ENCODE measurements at regions not wholly inside any gene's neighbourhood (a gene's known extent, or its start where the extent isn't known, plus 50 kb on each side); places are given as distances from the start of the nearest gene placed in this dataset.

GRCh38 chr4:157781361-157781760, 391.5 kb downstream of the GASK1B start:
- peaks cover 0 to 10% (median 0%) of the 10 kb centered on the region in 7 donors for H3K9me3 Mint-ChIP-seq
- DNase-seq (no peak), ATAC-seq (ENCODE audit: low read depth in 2 of 2) (no peak)
- no peaks in the 10 kb centered on the region for H3K4me1 Mint-ChIP-seq
- H3K4me3 Mint-ChIP-seq = no peak overlapping the region
- no peaks in the 10 kb centered on the region for H3K27me3 Mint-ChIP-seq
- H3K36me3 Mint-ChIP-seq = no peaks in the 10 kb centered on the region
- no peak overlapping the region for H3K27ac Mint-ChIP-seq

DNA sequence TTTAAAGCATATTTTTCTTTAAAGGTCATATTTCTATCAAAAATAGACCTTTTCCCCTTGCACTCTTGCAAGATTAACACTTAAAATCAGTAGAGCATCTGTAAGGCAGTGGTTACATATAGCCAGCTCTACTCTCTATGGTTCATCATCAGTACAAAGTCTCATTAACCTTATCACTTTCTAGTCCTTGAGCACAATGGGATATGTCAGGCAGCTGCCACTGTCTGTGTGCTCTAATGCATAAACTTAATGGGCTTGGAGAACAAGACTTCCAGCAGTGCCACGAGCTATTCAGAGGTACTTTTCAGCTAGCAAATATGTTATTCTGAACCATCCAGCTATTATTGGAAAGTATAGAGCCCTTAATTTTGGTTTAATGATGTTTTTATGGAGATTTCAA, 393.7 kb downstream of the GASK1B start:
- peaks cover 0 to 10% (median 2%) of the 10 kb centered on the region in 7 donors for H3K9me3 Mint-ChIP-seq
- no peak overlapping the region for H3K27ac Mint-ChIP-seq
- DNase-seq = no peak
- H3K36me3 Mint-ChIP-seq = no peaks in the 10 kb centered on the region
- no peak overlapping the region for H3K4me3 Mint-ChIP-seq
- no peaks in the 10 kb centered on the region for H3K4me1 Mint-ChIP-seq
- no peaks in the 10 kb centered on the region for H3K27me3 Mint-ChIP-seq
- no peak for ATAC-seq (ENCODE audit: low read depth in 2 of 2)

- DNase-seq (no peak), ATAC-seq (ENCODE audit: low read depth in 2 of 2) (no peak)
- no peaks in the 10 kb centered on the region for H3K4me1 Mint-ChIP-seq
- H3K36me3 Mint-ChIP-seq = no peaks in the 10 kb centered on the region
- H3K9me3 Mint-ChIP-seq = peaks cover 0 to 10% (median 2%) of the 10 kb centered on the region in 7 donors
- no peaks in the 10 kb centered on the region for H3K27me3 Mint-ChIP-seq
- H3K4me3 Mint-ChIP-seq = no peak overlapping the region
- no peak overlapping the region for H3K27ac Mint-ChIP-seq
These were observed 395.8 kb downstream of the GASK1B start for GRCh38 chr4:157776930-157777528.

DNA sequence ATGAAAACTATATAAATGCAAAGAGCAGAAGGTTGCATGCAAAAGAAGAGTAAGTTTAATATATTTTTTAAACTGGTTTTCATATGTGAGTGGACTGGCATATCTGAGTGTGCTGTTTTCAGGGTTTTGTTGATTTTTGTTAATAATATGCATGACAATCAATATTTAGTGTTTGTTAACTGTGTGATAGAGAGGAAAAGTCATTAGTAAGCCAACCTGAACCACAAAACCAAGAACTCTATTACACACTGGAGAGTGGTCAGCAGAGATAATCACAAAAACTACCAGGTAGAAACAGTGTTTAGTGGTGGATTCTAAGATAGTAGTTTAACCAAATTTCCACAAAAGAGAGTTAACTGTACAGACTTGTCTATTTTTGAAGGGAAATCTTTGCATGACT, 396.9 kb downstream of the GASK1B start:
- ATAC-seq (ENCODE audit: low read depth in 2 of 2) (no peak), DNase-seq (no peak)
- Mint-ChIP-seq H3K4me1 (no peaks in the 10 kb centered on the region), H3K4me3 (no peak overlapping the region), H3K9me3 (peaks cover 0 to 10% (median 0%) of the 10 kb centered on the region in 7 donors), H3K27me3 (no peaks in the 10 kb centered on the region), H3K36me3 (no peaks in the 10 kb centered on the region), H3K27ac (no peak overlapping the region)

DNA sequence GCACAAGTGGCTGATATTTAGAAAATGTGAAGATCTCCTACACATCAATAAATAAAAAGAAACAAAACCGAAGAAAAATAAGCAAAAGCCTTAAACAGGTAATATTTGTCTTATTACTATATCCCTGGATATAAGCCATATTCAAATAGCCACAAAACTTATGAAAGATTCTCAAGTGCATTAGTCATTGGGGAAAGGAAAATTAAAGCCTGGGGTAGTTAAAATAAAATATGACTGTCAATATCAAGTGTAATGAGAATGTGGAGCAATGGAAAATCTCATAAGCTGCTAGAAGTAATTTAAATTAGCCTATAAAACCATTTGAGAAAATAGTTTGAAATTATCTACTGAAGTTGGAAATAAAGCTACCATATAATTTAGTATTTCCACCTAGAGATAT, 399.9 kb downstream of the GASK1B start:
- Mint-ChIP-seq H3K27ac (no peak overlapping the region), H3K36me3 (no peaks in the 10 kb centered on the region), H3K4me3 (no peak overlapping the region), H3K4me1 (no peaks in the 10 kb centered on the region), H3K27me3 (no peaks in the 10 kb centered on the region), H3K9me3 (peaks cover 0 to 4% (median 0%) of the 10 kb centered on the region in 7 donors)
- DNase-seq = no peak
- ATAC-seq (ENCODE audit: low read depth in 2 of 2) = no peak

DNA sequence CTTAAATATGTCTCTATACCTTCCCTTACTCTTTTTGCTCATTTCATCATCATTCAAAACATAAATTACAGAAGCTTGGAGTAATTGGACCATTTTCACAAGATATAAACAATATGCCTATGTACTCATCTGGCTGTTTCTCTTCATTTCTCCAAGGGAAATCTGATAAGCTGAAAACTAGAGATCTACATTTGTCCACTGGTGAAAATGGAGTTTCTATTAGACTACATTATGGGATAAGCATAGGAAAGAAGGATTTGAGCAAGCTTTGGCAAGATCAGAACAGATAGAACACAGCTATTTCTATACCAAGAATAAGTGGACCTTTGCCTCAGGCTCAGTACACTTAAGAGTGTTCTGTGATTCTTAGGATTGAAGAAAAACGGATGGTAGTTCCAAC, 404.4 kb downstream of the GASK1B start:
- peaks cover 0 to 3% (median 0%) of the 10 kb centered on the region in 3 donors for H3K27me3 Mint-ChIP-seq
- H3K4me3 Mint-ChIP-seq = no peak overlapping the region
- ATAC-seq (ENCODE audit: low read depth in 2 of 2) (no peak), DNase-seq (no peak)
- H3K36me3 Mint-ChIP-seq = no peaks in the 10 kb centered on the region
- H3K27ac Mint-ChIP-seq = no peak overlapping the region
- H3K4me1 Mint-ChIP-seq = no peaks in the 10 kb centered on the region
- H3K9me3 Mint-ChIP-seq = peaks cover 0 to 3% (median 0%) of the 10 kb centered on the region in 7 donors

DNA sequence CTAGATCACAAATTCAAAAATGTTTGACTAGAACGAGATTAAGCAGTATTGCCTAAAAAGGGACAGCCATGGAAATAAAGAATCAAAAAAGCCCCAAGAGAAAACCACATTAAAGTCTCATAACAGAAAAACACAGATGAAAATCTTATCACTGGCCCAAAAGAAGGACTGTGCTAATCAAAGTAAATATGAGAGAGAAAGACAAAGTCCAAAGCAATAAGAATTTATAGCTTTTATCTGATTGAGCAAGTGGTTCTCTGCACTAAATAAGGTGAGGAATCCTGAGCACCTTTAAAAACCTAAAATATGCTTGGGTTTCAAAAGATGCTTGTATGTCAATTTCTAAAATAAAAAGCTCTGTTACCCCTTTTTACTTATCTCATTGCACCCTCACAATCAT, 409.3 kb downstream of the GASK1B start:
- Mint-ChIP-seq H3K27ac (no peak overlapping the region), H3K36me3 (no peaks in the 10 kb centered on the region), H3K4me3 (no peak overlapping the region), H3K9me3 (peaks cover 0 to 6% (median 5%) of the 10 kb centered on the region in 7 donors), H3K4me1 (no peaks in the 10 kb centered on the region), H3K27me3 (peaks cover 0 to 3% (median 0%) of the 10 kb centered on the region in 3 donors)
- no peak for DNase-seq
- no peak for ATAC-seq (ENCODE audit: low read depth in 2 of 2)

GRCh38 chr4:157754410-157754809, 418.4 kb downstream of the GASK1B start:
- peaks cover 3 to 13% (median 7%) of the 10 kb centered on the region in 7 donors for H3K9me3 Mint-ChIP-seq
- H3K36me3 Mint-ChIP-seq = no peaks in the 10 kb centered on the region
- ATAC-seq (ENCODE audit: low read depth in 2 of 2) = no peak
- H3K4me1 Mint-ChIP-seq = no peaks in the 10 kb centered on the region
- no peak overlapping the region for H3K27ac Mint-ChIP-seq
- no peaks in the 10 kb centered on the region for H3K27me3 Mint-ChIP-seq
- H3K4me3 Mint-ChIP-seq = no peak overlapping the region
- no peak for DNase-seq

DNA sequence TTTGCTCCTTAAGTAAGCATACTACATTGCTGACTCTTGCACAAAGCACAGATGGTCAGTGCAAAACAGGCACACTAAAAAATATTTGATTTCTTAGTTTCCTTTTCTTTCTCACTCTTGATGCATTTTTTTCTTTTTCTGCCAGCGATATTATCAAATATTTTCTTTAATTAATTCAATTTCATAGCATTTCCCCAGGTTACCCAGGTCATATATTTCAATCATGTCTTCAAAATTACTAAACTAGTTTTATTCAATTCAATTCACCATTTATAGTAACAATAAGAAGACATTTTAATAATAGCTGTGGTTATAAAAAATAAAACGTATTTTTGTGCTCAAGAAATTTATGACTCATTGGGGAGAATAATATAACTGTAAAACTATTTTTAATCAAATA, 421.2 kb downstream of the GASK1B start:
- no peak for ATAC-seq (ENCODE audit: low read depth in 2 of 2)
- H3K4me3 Mint-ChIP-seq = no peak overlapping the region
- H3K27me3 Mint-ChIP-seq = no peaks in the 10 kb centered on the region
- H3K9me3 Mint-ChIP-seq = peaks cover 0 to 13% (median 3%) of the 10 kb centered on the region in 7 donors
- no peak overlapping the region for H3K27ac Mint-ChIP-seq
- no peaks in the 10 kb centered on the region for H3K4me1 Mint-ChIP-seq
- no peaks in the 10 kb centered on the region for H3K36me3 Mint-ChIP-seq
- DNase-seq = no peak

GRCh38 chr4:157741642-157742041, 431.2 kb downstream of the GASK1B start:
- Mint-ChIP-seq H3K27ac (no peak overlapping the region), H3K36me3 (no peaks in the 10 kb centered on the region), H3K4me3 (no peak overlapping the region), H3K27me3 (no peaks in the 10 kb centered on the region), H3K4me1 (no peaks in the 10 kb centered on the region), H3K9me3 (peaks cover 0 to 4% (median 0%) of the 10 kb centered on the region in 7 donors)
- ATAC-seq (ENCODE audit: low read depth in 2 of 2) (no peak), DNase-seq (no peak)

DNA sequence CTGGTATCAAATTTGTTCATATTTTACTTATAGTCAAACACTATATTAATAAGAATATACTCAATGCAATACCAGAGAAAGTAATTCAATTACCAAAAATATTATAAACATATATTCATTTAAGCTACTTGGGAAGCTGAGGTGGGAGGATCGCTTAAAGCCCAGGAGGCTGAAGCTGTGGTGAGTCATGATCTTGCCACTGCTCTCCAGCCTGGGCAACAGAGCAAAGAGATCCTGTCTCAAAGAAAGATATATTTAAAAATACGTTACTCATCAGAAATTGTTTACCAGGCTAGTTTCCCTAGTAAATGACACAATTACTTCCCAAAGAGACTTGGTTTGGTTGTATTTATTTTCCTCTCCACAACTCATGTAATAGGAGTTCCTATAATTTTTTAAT, 433.6 kb downstream of the GASK1B start:
- Mint-ChIP-seq H3K9me3 (peaks cover 0 to 4% (median 0%) of the 10 kb centered on the region in 7 donors), H3K4me1 (no peaks in the 10 kb centered on the region), H3K4me3 (no peak overlapping the region), H3K36me3 (no peaks in the 10 kb centered on the region), H3K27ac (no peak overlapping the region), H3K27me3 (no peaks in the 10 kb centered on the region)
- DNase-seq (no peak), ATAC-seq (ENCODE audit: low read depth in 2 of 2) (no peak)

- Mint-ChIP-seq H3K27me3 (no peaks in the 10 kb centered on the region), H3K27ac (no peak overlapping the region), H3K4me1 (no peaks in the 10 kb centered on the region), H3K9me3 (peaks cover 0 to 22% (median 3%) of the 10 kb centered on the region in 7 donors), H3K36me3 (no peaks in the 10 kb centered on the region), H3K4me3 (no peak overlapping the region)
- DNase-seq = no peak
- no peak for ATAC-seq (ENCODE audit: low read depth in 2 of 2)
These were observed 444.6 kb downstream of the GASK1B start for GRCh38 chr4:157728215-157728614.

DNA sequence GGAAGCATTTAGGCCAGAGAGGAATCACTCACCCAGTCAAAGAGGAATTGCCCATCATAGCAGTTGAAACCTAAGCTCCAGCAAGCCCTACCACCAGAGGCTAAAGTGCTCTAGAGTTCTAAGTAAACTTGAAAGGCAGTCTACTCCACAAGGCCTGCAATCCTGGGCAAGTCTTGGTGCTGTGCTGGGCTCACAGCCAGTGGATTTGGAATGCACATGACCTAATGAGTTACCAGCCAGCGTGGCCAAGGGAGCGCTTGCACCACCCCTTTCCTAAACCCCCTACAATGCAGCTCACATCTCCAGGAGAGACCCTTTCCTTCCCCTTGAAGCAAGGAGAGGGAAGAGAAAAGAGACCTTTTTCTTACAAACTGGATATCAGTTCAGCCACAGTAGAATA, 445.7 kb downstream of the GASK1B start:
- H3K9me3 Mint-ChIP-seq = peaks cover 0 to 22% (median 4%) of the 10 kb centered on the region in 7 donors

GRCh38 chr4:157722146-157722545, 450.7 kb downstream of the GASK1B start:
- Mint-ChIP-seq H3K9me3 (peaks cover 0 to 17% (median 4%) of the 10 kb centered on the region in 7 donors), H3K27me3 (no peaks in the 10 kb centered on the region), H3K4me1 (no peaks in the 10 kb centered on the region), H3K27ac (no peak overlapping the region), H3K4me3 (no peak overlapping the region), H3K36me3 (no peaks in the 10 kb centered on the region)
- DNase-seq (no peak), ATAC-seq (ENCODE audit: low read depth in 2 of 2) (no peak)

More for the DNA sequence above, 445.7 kb downstream of the GASK1B start:
- H3K4me3 Mint-ChIP-seq = no peak overlapping the region
- H3K27ac Mint-ChIP-seq = no peak overlapping the region
- no peaks in the 10 kb centered on the region for H3K4me1 Mint-ChIP-seq
- DNase-seq = no peak
- H3K36me3 Mint-ChIP-seq = no peaks in the 10 kb centered on the region
- ATAC-seq (ENCODE audit: low read depth in 2 of 2) = no peak
- no peaks in the 10 kb centered on the region for H3K27me3 Mint-ChIP-seq

DNA sequence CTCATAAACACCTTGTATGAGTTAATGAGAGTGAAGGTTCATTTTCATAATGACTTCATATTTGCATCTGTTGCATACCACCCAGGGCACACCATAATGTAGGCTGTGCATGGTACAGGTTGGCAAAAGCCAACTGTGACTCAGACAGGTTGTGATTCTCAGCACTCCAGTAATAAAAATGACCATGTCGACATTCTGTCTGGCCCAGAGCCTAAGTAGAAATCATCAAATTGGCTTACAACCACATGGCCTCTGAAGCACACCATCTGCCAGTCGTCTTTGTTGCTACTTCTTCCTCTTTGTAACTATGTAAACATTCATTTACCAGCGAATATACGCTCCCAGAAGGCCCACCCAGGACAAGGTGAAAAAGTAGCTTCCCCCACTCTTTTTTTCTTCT, 459.5 kb downstream of the GASK1B start:
- H3K36me3 Mint-ChIP-seq = no peaks in the 10 kb centered on the region
- no peak overlapping the region for H3K27ac Mint-ChIP-seq
- peaks cover 0 to 2% (median 0%) of the 10 kb centered on the region in 7 donors for H3K9me3 Mint-ChIP-seq
- no peaks in the 10 kb centered on the region for H3K27me3 Mint-ChIP-seq
- H3K4me3 Mint-ChIP-seq = no peak overlapping the region
- DNase-seq (no peak), ATAC-seq (ENCODE audit: low read depth in 2 of 2) (no peak)
- no peaks in the 10 kb centered on the region for H3K4me1 Mint-ChIP-seq
